ENCODE measurements at regions not wholly inside any gene's neighbourhood (a gene's known extent, or its start where the extent isn't known, plus 50 kb on each side); places are given as distances from the start of the nearest gene placed in this dataset.

DNA sequence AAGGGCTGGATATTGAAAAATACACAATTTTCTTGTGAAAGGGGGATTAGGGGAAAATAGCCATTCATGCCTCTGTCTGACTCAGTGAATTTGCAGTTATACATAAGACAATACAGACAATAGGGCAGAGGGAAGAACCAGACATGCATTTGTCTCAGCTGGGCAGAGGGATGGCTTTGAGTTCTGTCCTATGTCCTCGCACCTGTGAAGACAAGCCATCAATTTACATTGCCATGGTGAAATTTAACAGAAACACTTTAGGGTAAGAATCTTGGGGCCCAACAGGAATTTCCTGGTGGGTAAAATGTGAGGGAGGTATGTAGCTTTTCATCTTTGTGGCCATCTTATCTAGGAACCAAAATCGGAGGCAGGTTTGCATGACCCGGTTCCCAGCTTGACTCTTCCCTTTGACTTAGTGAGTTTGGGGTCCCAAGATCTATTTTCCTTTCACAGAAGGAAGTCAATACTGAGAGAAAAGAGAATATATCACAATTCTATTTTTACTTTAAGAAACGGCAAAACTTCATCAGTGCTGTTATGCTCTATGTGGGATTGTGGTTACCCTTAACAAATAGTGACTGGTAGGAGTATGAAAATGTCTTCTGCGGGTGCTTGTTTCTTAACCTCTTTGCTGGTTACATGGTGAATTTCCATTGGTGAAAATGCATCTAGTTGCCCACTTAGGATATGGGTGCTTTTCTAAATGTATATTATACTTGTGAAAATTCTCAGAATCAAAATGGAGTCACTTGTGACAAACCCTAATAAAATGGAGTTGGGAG lies 221.8 kb downstream of the SPP2 start:
- intact Hi-C loops (cut with micrococcal nuclease; ENCODE audit: unreplicated experiment): no loop called here
- Histone ChIP-seq H3K36me3 (replicated peaks in 1 of 2; ENCODE audit: control insufficient read depth in 1 of 2, insufficient read depth in 2 of 2, low read length in 2 of 2) (no peaks in the 10 kb centered on the region), H3K27ac (ENCODE audit: extremely low read length, insufficient read depth, low read length) (no peak overlapping the region), H3K27me3 (ENCODE audit: control insufficient read depth in 1 of 2, insufficient read depth in 2 of 2, low read length in 2 of 2) (no peaks in the 10 kb centered on the region), H3K79me2 (ENCODE audit: insufficient read depth, low read length) (no peaks in the 10 kb centered on the region), H2AFZ (ENCODE audit: low read length) (no peak overlapping the region), H4K20me1 (ENCODE audit: insufficient read depth, low read length) (0 out of 2 replicates have a peak, but pooled peaks cover 3% of the 10 kb centered on the region), H3K4me2 (ENCODE audit: low read depth, low read length) (no peak overlapping the region), H3K9me3 (ENCODE audit: low read length) (no peaks in the 10 kb centered on the region), H3K4me3 (replicated peaks in 1 of 3; ENCODE audit: insufficient read depth in 1 of 3, low read depth in 2 of 3, low read length in 3 of 3) (no peak overlapping the region), H3K4me1 (ENCODE audit: insufficient read depth, low read length) (no peaks in the 10 kb centered on the region), H3K9ac (ENCODE audit: insufficient read depth, low read depth, low read length) (no peak overlapping the region)
- DNase-seq (ENCODE audit: low spot score): no peak
- in situ Hi-C loops (cut with HindIII; ENCODE audit: extremely low pct_ligation_motif_present, low pct_unique_long_range_greater_than_20kb): no loop called here
- BruUV-seq (replicated peaks): no TSS peak
- 25% methylated on average over 5 of the region's 5 CpGs for WGBS (ENCODE audit: low lambda C conversion rate)
- CTCF ChIA-PET (ENCODE audit: low intra/inter-chr PET ratio, low total read pairs): no interaction called here
- FAIRE-seq: no peak
- no peak for TF ChIP-seq ZNF567 (CRISPR knock-in tag; IDR thresholded peaks at IDR 0.05; ENCODE audit: borderline replicate concordance)
- TF ChIP-seq SMAD9 (CRISPR knock-in tag; IDR thresholded peaks at IDR 0.05): no peak
- TF ChIP-seq ZNF629 (CRISPR knock-in tag; conservative IDR thresholded peaks at IDR 0.05): no peak
- no peak for TF ChIP-seq RNF219 (CRISPR knock-in tag; IDR thresholded peaks at IDR 0.05)
- no peak for TF ChIP-seq ZNF230 (CRISPR knock-in tag; IDR thresholded peaks at IDR 0.05)
- POLR2A ChIA-PET: no interaction called here
- no peak for ATAC-seq

GRCh38 chr2:234271338-234271737 lies 220.8 kb downstream of the SPP2 start:
- H3K4me2 ChIP-seq (ENCODE audit: low read depth, low read length): no peak overlapping the region
- no peak overlapping the region for H2AFZ ChIP-seq (ENCODE audit: low read length)
- H3K36me3 ChIP-seq (replicated peaks in 1 of 2; ENCODE audit: control insufficient read depth in 1 of 2, insufficient read depth in 2 of 2, low read length in 2 of 2): no peaks in the 10 kb centered on the region
- in situ Hi-C loops (cut with HindIII; ENCODE audit: extremely low pct_ligation_motif_present, low pct_unique_long_range_greater_than_20kb) (no loop called here), intact Hi-C loops (cut with micrococcal nuclease; ENCODE audit: unreplicated experiment) (no loop called here)
- H3K27ac ChIP-seq (ENCODE audit: extremely low read length, insufficient read depth, low read length): no peak overlapping the region
- H3K27me3 ChIP-seq (ENCODE audit: control insufficient read depth in 1 of 2, insufficient read depth in 2 of 2, low read length in 2 of 2): no peaks in the 10 kb centered on the region
- peak; percentile 56 for ATAC-seq
- no peaks in the 10 kb centered on the region for H3K4me1 ChIP-seq (ENCODE audit: insufficient read depth, low read length)
- BruUV-seq (replicated peaks): no TSS peak
- no peaks in the 10 kb centered on the region for H3K79me2 ChIP-seq (ENCODE audit: insufficient read depth, low read length)
- ChIA-PET POLR2A (no interaction called here), CTCF (ENCODE audit: low intra/inter-chr PET ratio, low total read pairs) (no interaction called here)
- 35% methylated on average over 4 of the region's 4 CpGs for WGBS (ENCODE audit: low lambda C conversion rate)
- 0 out of 2 replicates have a peak, but pooled peaks cover 3% of the 10 kb centered on the region for H4K20me1 ChIP-seq (ENCODE audit: insufficient read depth, low read length)
- H3K4me3 ChIP-seq (replicated peaks in 1 of 3; ENCODE audit: insufficient read depth in 1 of 3, low read depth in 2 of 3, low read length in 3 of 3): no peak overlapping the region
- H3K9me3 ChIP-seq (ENCODE audit: low read length): no peaks in the 10 kb centered on the region
- H3K9ac ChIP-seq (ENCODE audit: insufficient read depth, low read depth, low read length): no peak overlapping the region
- FAIRE-seq: no peak
- no peak for DNase-seq (ENCODE audit: low spot score)
- TF ChIP-seq ZNF136 (CRISPR knock-in tag; IDR thresholded peaks at IDR 0.05; ENCODE audit: low read depth) (no peak), MATR3 (CRISPR knock-in tag; IDR thresholded peaks at IDR 0.05) (no peak), ZNF484 (CRISPR knock-in tag; IDR thresholded peaks at IDR 0.05; ENCODE audit: borderline replicate concordance, low read depth) (no peak), PHF20 (CRISPR knock-in tag; IDR thresholded peaks at IDR 0.05) (no peak), PITX1 (CRISPR knock-in tag; IDR thresholded peaks at IDR 0.05) (no peak), DPF2 (CRISPR knock-in tag; IDR thresholded peaks at IDR 0.05; ENCODE audit: borderline replicate concordance, low read depth) (no peak), HNF4A (CRISPR knock-in tag; IDR thresholded peaks at IDR 0.05) (no peak)

Measured in HepG2 (cell line).